Fibroblast of the aortic adventitia (primary cell): ENCODE measurements at regions not wholly inside any gene's neighbourhood (a gene's known extent, or its start where the extent isn't known, plus 50 kb on each side); places are given as distances from the start of the nearest gene placed in this dataset.

Source experiments
- DNase-seq: peaks from one replicate; pipeline ENCODE4 v3.0.0-alpha.2; 2010; ENCODE audit warnings: low read depth
- H3K4me3 ChIP-seq: 2 replicates; pipeline ENCODE4 v1.5.1; 2011; ENCODE audit warnings: low read depth, mild to moderate bottlenecking, control low read depth, low read length, moderate library complexity
- TF ChIP-seq, protein P1 (sequence below): IDR thresholded peaks from 2 replicates; pipeline ENCODE4 v1.5.1; 2011; ENCODE audit warnings: mild to moderate bottlenecking, low read length, control low read depth, inconsistent platforms; ENCODE audit not compliant: insufficient read depth

DNA sequence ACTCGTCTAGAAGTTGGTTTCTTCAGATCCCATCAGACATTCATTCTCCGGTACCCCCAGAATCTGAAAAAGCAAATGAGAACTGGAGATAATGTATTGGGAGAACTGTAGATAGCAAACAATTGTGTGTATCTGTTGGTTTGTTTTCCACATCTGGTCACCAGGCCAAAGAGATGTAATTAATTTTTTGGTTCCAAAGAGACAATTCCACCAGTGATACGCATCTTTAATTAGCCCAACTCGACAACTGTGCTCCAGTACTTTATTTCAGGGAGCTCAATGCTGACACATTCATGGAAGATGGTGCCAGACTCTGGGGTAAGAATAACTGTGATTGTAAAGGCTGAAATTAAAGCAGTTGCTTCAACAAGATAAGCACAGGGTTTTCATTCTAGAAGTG lies 74.5 kb downstream of the NPTX2 start:
- H3K4me3 ChIP-seq: no peak overlapping the region
- TF ChIP-seq, protein P1, sequence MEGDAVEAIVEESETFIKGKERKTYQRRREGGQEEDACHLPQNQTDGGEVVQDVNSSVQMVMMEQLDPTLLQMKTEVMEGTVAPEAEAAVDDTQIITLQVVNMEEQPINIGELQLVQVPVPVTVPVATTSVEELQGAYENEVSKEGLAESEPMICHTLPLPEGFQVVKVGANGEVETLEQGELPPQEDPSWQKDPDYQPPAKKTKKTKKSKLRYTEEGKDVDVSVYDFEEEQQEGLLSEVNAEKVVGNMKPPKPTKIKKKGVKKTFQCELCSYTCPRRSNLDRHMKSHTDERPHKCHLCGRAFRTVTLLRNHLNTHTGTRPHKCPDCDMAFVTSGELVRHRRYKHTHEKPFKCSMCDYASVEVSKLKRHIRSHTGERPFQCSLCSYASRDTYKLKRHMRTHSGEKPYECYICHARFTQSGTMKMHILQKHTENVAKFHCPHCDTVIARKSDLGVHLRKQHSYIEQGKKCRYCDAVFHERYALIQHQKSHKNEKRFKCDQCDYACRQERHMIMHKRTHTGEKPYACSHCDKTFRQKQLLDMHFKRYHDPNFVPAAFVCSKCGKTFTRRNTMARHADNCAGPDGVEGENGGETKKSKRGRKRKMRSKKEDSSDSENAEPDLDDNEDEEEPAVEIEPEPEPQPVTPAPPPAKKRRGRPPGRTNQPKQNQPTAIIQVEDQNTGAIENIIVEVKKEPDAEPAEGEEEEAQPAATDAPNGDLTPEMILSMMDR: no peak
- DNase-seq: no peak

DNA sequence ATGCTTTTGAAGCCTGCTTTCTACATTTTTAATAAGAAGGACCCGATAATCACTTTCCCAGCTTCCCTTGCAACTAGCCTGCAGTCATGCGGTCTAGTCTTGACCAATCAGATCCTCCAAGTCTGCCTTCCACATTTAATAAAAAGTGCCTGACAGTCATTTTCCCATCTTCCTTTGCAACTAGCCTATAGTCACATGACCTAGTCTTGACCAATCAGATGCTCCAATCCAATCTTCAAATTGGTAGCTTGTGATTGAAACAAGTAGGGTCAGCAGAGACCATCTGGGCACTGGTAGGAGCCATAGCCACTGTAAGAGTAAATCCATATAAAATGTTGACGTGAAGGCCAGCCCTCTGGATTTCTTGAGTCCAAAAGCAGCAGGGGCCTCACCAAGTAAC lies 80.0 kb downstream of the NPTX2 start:
- TF ChIP-seq, protein P1: no peak
- DNase-seq: no peak
- no peak overlapping the region for H3K4me3 ChIP-seq

DNA sequence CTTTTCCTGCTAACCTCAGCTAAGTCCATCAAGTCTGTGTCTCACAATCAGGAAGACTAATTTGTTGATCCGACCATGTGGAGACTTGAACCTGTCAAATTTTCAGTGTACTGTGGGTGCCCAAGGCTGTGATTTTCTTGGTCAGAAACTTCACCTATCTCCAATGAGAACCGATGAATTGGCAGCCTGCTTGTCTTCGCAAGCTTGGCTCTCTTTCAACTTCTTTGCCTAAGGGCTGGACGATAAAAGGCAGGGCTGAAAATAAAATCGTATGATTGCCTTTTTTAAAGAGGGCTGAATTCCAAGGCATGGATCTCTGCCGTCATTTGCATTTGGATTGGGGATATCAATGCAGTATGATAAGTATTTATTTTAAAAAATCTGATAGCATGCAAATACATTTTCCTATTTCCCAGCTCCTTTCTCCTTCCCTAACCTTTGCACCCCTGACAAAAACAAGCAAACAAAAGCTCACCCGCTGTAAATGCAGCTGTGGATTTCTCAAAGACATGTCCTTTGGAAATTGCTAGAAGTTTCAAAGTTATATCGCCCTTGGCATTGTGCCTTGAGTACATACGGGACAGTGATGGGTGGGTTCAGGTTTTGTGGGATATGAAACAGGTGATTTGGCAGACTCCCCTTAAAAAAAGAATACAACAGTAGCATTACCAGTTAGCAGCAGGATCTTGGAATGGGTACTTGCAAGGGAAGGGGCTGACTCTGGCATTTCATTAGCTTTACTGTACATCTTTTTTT lies 80.6 kb downstream of the NPTX2 start:
- no peak overlapping the region for H3K4me3 ChIP-seq
- DNase-seq: no peak
- TF ChIP-seq, protein P1: no peak

DNA sequence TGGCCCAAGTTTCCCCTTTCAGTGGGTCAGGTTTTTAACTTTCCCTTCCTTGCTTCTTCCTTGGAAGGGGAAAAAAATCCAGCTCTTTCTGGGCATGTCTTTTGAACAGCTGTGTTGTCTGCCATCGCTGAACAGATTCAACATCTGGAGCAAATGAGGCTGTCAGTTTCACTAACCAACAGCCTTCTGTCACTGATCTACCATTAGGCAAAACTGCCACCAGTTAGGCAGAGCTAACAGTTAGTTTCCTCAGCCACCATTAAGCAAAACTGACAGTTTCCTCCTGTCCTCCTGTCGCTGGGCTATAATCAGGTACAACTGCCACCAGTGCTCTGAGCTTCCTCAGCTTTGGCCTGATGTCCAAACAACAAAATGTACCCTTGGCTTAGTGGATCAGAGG lies 81.9 kb downstream of the NPTX2 start:
- no peak overlapping the region for H3K4me3 ChIP-seq
- TF ChIP-seq, protein P1: no peak
- DNase-seq: no peak

DNA sequence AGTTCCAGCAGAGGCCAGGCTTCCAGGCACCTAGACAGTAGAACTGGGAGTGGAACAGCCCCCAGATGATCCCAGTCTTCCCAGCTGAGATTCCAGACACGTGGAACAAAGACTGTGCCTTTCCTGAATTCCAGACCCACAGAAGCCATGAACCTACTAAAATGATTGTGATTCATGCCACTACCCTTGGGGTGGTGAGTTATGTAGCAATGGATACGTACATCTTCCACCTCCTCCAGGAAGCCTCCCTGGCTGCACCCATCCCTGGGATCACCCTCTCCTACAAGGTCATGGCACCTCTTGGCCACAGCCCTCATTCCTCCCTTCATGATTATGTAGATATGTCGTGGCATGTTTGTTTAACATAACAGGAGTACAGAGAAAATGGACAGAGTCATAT lies 83.4 kb downstream of the NPTX2 start:
- no peak for DNase-seq
- TF ChIP-seq, protein P1: no peak
- no peak overlapping the region for H3K4me3 ChIP-seq

DNA sequence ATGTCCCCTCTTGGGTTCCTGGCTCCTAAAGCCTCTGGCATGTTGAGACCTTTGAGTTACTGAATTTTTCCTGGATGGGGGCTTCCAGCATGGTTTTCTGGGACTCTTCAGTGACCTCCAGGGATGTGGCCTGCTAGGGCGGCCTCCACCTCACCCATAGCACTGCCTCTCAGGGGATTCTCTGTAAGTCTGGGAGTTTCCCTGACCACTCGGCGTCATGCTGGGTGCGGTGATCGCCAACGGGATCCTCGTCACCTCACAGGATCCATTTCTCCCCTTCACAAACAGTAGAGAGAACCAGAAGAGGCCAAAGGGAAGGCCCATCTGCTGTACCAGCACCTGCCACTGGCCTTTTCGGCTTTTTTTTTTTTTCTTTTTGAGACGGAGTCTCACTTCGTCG lies 84.3 kb downstream of the NPTX2 start:
- no peak overlapping the region for H3K4me3 ChIP-seq
- DNase-seq: no peak
- TF ChIP-seq, protein P1: no peak

DNA sequence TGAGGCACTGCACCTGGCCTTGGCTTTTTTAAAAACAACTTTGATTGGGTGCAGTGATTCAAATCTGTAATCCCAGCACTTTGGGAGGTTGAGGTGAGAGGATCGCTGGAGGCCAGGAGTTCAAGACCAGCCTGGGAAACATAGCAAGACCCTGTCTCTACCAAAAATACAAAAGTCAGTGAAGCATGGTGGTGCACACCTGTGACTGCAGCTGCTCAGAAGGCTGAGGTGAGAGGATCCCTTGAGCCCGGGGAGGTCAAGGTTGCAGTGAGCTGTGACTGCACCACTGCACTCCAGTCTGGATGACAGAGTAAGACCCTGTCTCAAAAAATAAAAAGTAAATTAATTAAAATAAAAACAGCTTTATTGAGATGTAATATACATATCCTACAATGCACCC lies 84.9 kb downstream of the NPTX2 start:
- TF ChIP-seq, protein P1: no peak
- H3K4me3 ChIP-seq: no peak overlapping the region
- DNase-seq: no peak
